GM10248 (cell line): ENCODE measurements at regions not wholly inside any gene's neighbourhood (a gene's known extent, or its start where the extent isn't known, plus 50 kb on each side); places are given as distances from the start of the nearest gene placed in this dataset.

ENCODE experiments used
- CTCF ChIA-PET: fragments of 300-600 bp; sonication (Branson Sonifier 250); formaldehyde crosslinking; extraction: SDS; loops from one replicate; lab custom pipeline; 2021; ENCODE audit warnings: antibody characterized with exemption; lab: Yijun Ruan, JAX
- POLR2A ChIA-PET: fragments of 350-650 bp; sonication (Branson Sonifier 250); formaldehyde crosslinking; extraction: SDS; loops from one replicate; lab custom pipeline; 2020; ENCODE audit warnings: antibody characterized with exemption; lab: Yijun Ruan, JAX
- DNase-seq: peaks from one replicate; pipeline ENCODE4 v3.0.0; 2012; ENCODE audit errors: extremely low spot score
- TF ChIP-seq, protein P1 (sequence below): IDR thresholded peaks from 2 replicates; pipeline ENCODE4 v1.5.1; 2012; ENCODE audit warnings: mild to moderate bottlenecking, low read depth; ENCODE audit errors: extremely low read depth, missing control alignments, control extremely low read depth

DNA sequence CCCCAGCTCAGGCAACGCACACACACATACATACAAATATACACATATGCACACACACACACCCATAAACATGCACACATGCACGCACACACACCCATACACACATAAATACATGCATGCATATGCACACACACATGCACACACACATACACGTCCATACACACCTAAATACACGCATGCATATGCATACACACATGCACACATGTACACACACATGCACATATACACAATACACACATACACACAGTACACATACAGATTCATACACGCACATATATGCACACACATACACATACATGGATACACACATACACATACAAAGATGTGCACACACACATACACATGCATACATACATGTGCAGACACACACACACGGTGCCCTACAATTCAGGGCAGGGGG lies 496.6 kb downstream of the TBC1D22A start:
- ChIA-PET CTCF (no interaction called here), POLR2A (no interaction called here)
- no peak for DNase-seq
- TF ChIP-seq, protein P1, sequence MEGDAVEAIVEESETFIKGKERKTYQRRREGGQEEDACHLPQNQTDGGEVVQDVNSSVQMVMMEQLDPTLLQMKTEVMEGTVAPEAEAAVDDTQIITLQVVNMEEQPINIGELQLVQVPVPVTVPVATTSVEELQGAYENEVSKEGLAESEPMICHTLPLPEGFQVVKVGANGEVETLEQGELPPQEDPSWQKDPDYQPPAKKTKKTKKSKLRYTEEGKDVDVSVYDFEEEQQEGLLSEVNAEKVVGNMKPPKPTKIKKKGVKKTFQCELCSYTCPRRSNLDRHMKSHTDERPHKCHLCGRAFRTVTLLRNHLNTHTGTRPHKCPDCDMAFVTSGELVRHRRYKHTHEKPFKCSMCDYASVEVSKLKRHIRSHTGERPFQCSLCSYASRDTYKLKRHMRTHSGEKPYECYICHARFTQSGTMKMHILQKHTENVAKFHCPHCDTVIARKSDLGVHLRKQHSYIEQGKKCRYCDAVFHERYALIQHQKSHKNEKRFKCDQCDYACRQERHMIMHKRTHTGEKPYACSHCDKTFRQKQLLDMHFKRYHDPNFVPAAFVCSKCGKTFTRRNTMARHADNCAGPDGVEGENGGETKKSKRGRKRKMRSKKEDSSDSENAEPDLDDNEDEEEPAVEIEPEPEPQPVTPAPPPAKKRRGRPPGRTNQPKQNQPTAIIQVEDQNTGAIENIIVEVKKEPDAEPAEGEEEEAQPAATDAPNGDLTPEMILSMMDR = no peak

- TF ChIP-seq, protein P1 = no peak
- ChIA-PET CTCF (no interaction called here), POLR2A (no interaction called here)
- DNase-seq = no peak
Observed at GRCh38 chr22:47257976-47258375, 495.5 kb downstream of the TBC1D22A start.

DNA sequence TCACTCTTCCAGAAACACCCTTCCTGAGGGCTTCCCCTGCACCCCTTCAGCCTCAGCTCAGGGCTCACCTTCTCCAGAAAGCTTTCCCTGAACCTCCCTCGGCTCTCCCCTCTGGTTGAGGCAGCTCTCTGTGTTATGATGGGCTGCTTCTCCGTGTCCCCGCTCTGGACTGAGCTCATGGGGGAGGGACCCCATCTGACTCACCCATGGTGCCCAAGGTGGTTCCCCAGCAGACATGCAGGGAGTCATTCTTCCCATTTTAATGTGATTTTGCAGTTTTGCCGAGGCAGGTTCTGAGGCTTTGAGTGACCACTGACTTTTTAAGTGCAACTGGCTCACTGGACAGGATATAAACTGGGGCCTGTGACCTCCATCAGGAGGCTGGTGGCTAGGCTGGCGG lies 495.1 kb downstream of the TBC1D22A start:
- DNase-seq = no peak
- TF ChIP-seq, protein P1 = no peak
- POLR2A ChIA-PET = no interaction called here
- CTCF ChIA-PET = no interaction called here

GRCh38 chr22:47251911-47252310 lies 489.5 kb downstream of the TBC1D22A start:
- POLR2A ChIA-PET = no interaction called here
- no peak for DNase-seq
- CTCF ChIA-PET = interaction anchor here (2.3 to 3.4 kb wide), 2 partner anchors 14 to 38 kb away, joined by 6 to 11 read pairs; no protein-coding TSS in a partner anchor
- TF ChIP-seq, protein P1 = no peak

DNA sequence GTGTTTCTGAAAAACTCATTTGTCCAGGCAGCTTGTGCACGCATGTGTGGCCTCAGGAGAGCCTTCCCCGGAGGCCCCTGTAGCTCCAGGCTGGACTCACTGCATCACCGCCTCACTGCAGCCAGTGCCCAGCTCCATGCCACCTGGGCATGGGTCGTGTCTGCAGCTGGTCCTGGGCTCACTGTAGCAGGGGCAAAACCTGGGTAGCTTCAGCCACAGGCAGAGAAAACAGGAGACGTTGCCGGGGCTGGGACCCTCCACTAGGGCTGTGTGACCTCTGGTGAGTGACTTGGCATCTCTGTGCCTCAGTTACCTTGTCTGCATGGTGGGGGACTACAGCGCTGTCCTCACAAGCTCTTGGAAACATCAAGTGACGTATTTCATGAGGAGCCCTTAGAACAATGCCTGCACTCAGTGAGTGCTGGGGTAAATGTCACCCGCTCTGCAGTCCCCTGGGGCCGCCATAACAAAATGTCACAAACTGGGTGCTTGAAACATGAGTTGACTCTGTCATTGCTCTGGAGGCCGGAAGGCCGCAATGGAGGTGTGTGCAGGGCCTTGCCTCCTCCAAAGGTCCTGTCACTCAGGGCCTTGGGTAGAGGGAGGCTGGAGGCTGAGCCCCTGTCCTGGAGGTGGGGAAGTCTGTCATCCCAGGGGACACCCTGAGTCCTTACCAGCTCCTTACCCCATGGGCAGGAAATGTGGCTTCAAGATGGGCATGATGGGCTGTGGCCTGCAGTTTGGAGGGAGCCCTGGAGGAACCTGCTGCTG lies 488.7 kb downstream of the TBC1D22A start:
- CTCF ChIA-PET = interaction anchor here (2.3 to 3.4 kb wide), 2 partner anchors 13 to 37 kb away, joined by 6 to 11 read pairs; no protein-coding TSS in a partner anchor
- DNase-seq = no peak
- POLR2A ChIA-PET = no interaction called here

GRCh38 chr22:47249370-47249928 lies 487.0 kb downstream of the TBC1D22A start:
- TF ChIP-seq, protein P1 = no peak
- DNase-seq = no peak
- ChIA-PET CTCF (interaction anchor here (2.3 to 3.4 kb wide), 2 partner anchors 11 to 35 kb away, joined by 6 to 11 read pairs; no protein-coding TSS in a partner anchor), POLR2A (no interaction called here)

More for the DNA sequence above, 488.7 kb downstream of the TBC1D22A start:
- TF ChIP-seq, protein P1 = no peak
